Endodermal cell (in vitro differentiated cells): ENCODE measurements at regions not wholly inside any gene's neighbourhood (a gene's known extent, or its start where the extent isn't known, plus 50 kb on each side); places are given as distances from the start of the nearest gene placed in this dataset.

ENCODE experiments used
- DNase-seq: peaks from one replicate; pipeline ENCODE4 v3.0.0-alpha.2; 2017
- H3K27ac ChIP-seq: 2 replicates; pipeline ENCODE4 v1.5.1; 2013; ENCODE audit warnings: mild to moderate bottlenecking, low read depth, low read length, moderate library complexity
- H3K27me3 ChIP-seq: 2 replicates; pipeline ENCODE4 v1.6.1; 2013; ENCODE audit warnings: mild to moderate bottlenecking, low read length, moderate library complexity; ENCODE audit not compliant: insufficient read depth, control insufficient read depth, poor library complexity, severe bottlenecking
- H3K36me3 ChIP-seq: 2 replicates; pipeline ENCODE4 v1.7.0; 2013; ENCODE audit warnings: mild to moderate bottlenecking, low read length, moderate library complexity; ENCODE audit not compliant: control insufficient read depth, insufficient read depth
- H3K4me1 ChIP-seq: one replicate; pipeline ENCODE4 v1.7.0; 2013; ENCODE audit warnings: low read length; ENCODE audit not compliant: control insufficient read depth, insufficient read depth
- H3K4me3 ChIP-seq: 2 replicates; pipeline ENCODE4 v1.5.1; 2013; ENCODE audit warnings: mild to moderate bottlenecking, low read length, moderate library complexity
- H3K9ac ChIP-seq: 2 replicates; pipeline ENCODE4 v1.6.1; 2013; ENCODE audit warnings: mild to moderate bottlenecking, low read length, moderate library complexity; ENCODE audit not compliant: poor library complexity, severe bottlenecking; ENCODE audit errors: extremely low read depth
- H3K9me3 ChIP-seq: 2 replicates; pipeline ENCODE4 v1.6.1; 2013; ENCODE audit warnings: mild to moderate bottlenecking, low read length, moderate library complexity; ENCODE audit not compliant: control insufficient read depth
- H3K27ac Mint-ChIP-seq: 2 replicates; pipeline ENCODE4 v1.8.0; 2020; ENCODE audit warnings: mixed read lengths
- H3K27me3 Mint-ChIP-seq: 2 replicates; pipeline ENCODE4 v1.8.0; 2021; ENCODE audit warnings: mild to moderate bottlenecking, mixed read lengths; ENCODE audit not compliant: insufficient read depth
- H3K36me3 Mint-ChIP-seq: 2 replicates; pipeline ENCODE4 v1.8.0; 2020; ENCODE audit warnings: low read depth, mixed read lengths
- H3K4me1 Mint-ChIP-seq: 2 replicates; pipeline ENCODE4 v1.8.0; 2020; ENCODE audit warnings: mixed read lengths
- H3K4me3 Mint-ChIP-seq: 2 replicates; pipeline ENCODE4 v1.8.0; 2020; ENCODE audit warnings: mild to moderate bottlenecking, moderate library complexity, mixed read lengths
- H3K9me3 Mint-ChIP-seq: 2 replicates; pipeline ENCODE4 v1.8.0; 2020; ENCODE audit warnings: mild to moderate bottlenecking, mixed read lengths
- CTCF ChIP-seq: fragments of 200-600 bp; sonication (generic); conservative IDR thresholded peaks from 2 replicates; pipeline ENCODE4 v1.5.0; 2021; ENCODE audit warnings: antibody characterized with exemption, mild to moderate bottlenecking
- WGBS, 2 experiments: methylation state at CpG; one replicate each; pipeline versions ENCODE4 v1.1.5 to v1.1.7; 2013; ENCODE audit warnings: missing lambda C conversion rate in 2 of 2, mixed read lengths in 1 of 2; ENCODE audit not compliant: insufficient coverage in 1 of 2, insufficient read length in 1 of 2; 5-methylcytosine and 5-hydroxymethylcytosine counted together

- no peaks in the 10 kb centered on the region for H3K36me3 ChIP-seq
- H3K4me3 Mint-ChIP-seq: no peak overlapping the region
Observed at GRCh38 chr4:159551281-159551680, 448.4 kb downstream of the RAPGEF2 start.

GRCh38 chr4:159552979-159553768 lies 450.3 kb downstream of the RAPGEF2 start:
- Histone ChIP-seq H3K4me1 (no peaks in the 10 kb centered on the region), H3K9me3 (no peaks in the 10 kb centered on the region), H3K27me3 (no peaks in the 10 kb centered on the region), H3K27ac (no peak overlapping the region), H3K9ac (no peak overlapping the region), H3K36me3 (no peaks in the 10 kb centered on the region), H3K4me3 (no peak overlapping the region)
- H3K4me1 Mint-ChIP-seq: peaks cover 2% of the 10 kb centered on the region
- no peak for TF ChIP-seq CTCF
- 97 to 100% methylated on average over 4 of the region's 4 CpGs for WGBS, 2 experiments
- DNase-seq: no peak
- H3K9me3 Mint-ChIP-seq: peaks cover 3% of the 10 kb centered on the region
- H3K4me3 Mint-ChIP-seq: no peak overlapping the region
- H3K36me3 Mint-ChIP-seq: no peaks in the 10 kb centered on the region
- H3K27ac Mint-ChIP-seq: no peak overlapping the region
- H3K27me3 Mint-ChIP-seq: no peaks in the 10 kb centered on the region

More at GRCh38 chr4:159551281-159551680, 448.4 kb downstream of the RAPGEF2 start:
- H3K9me3 ChIP-seq: no peaks in the 10 kb centered on the region
- no peak overlapping the region for H3K27ac ChIP-seq
- no peaks in the 10 kb centered on the region for H3K4me1 ChIP-seq
- Mint-ChIP-seq H3K27me3 (no peaks in the 10 kb centered on the region), H3K36me3 (no peaks in the 10 kb centered on the region), H3K9me3 (peaks cover 3% of the 10 kb centered on the region), H3K4me1 (peaks cover 2% of the 10 kb centered on the region), H3K27ac (no peak overlapping the region)
- no peak for DNase-seq
- no peak overlapping the region for H3K4me3 ChIP-seq
- TF ChIP-seq CTCF: no peak
- no peak overlapping the region for H3K9ac ChIP-seq
- WGBS, 2 experiments: 85 to 86% methylated on average over 1 of the region's 1 CpG
- no peaks in the 10 kb centered on the region for H3K27me3 ChIP-seq

- Histone ChIP-seq H3K27me3 (no peaks in the 10 kb centered on the region), H3K4me3 (no peak overlapping the region), H3K9ac (no peak overlapping the region), H3K4me1 (no peaks in the 10 kb centered on the region), H3K9me3 (no peaks in the 10 kb centered on the region), H3K36me3 (no peaks in the 10 kb centered on the region), H3K27ac (no peak overlapping the region)
- DNase-seq: no peak
- H3K9me3 Mint-ChIP-seq: no peaks in the 10 kb centered on the region
- no peaks in the 10 kb centered on the region for H3K36me3 Mint-ChIP-seq
- no peak for TF ChIP-seq CTCF
- H3K4me1 Mint-ChIP-seq: peaks cover 2% of the 10 kb centered on the region
- H3K27me3 Mint-ChIP-seq: no peaks in the 10 kb centered on the region
- no peak overlapping the region for H3K4me3 Mint-ChIP-seq
- H3K27ac Mint-ChIP-seq: no peak overlapping the region
Observed at GRCh38 chr4:159555873-159556272, 453.0 kb downstream of the RAPGEF2 start.
